NCI-H524 treated with DMSO at 0.1 percent for 48 hours (cell line): ENCODE measurements at regions not wholly inside any gene's neighbourhood (a gene's known extent, or its start where the extent isn't known, plus 50 kb on each side); places are given as distances from the start of the nearest gene placed in this dataset.

Source experiments
- DNase-seq: peaks from one replicate; lab custom pipeline; 2025; lab: John Stamatoyannopoulos, UW

GRCh38 chr3:76694063-76694462 is 345.8 kb upstream of the ROBO2 start:
- peak; percentile 77 for DNase-seq

DNA sequence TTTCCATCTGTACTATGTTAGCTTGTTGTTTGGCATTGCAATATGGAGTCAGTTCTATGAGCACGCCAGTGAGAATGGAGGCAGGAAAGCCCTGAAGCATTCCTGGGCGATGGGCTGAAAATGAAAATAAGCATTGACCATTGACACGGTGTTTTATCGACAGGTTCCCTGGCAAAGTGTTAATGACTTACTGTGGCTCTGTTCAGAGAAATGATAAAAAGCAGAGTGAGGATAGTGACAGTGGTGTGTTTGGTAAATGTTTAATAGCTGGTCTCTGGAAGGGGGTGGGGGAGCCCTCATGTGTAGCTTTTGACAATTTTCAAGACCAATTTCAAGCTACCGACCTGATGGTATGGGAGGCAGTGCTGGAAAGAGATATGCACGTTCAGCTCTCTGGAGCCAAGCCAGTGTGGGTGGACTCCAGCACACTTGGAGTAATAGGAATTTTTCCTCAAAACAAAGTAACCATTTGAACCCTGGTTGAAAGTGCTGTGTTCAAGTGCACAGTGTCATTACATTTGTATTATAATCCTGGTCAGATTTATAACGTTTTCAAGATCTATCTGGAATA is 341.7 kb upstream of the ROBO2 start:
- no peak for DNase-seq

GRCh38 chr3:76699846-76700245 is 340.1 kb upstream of the ROBO2 start:
- no peak for DNase-seq

DNA sequence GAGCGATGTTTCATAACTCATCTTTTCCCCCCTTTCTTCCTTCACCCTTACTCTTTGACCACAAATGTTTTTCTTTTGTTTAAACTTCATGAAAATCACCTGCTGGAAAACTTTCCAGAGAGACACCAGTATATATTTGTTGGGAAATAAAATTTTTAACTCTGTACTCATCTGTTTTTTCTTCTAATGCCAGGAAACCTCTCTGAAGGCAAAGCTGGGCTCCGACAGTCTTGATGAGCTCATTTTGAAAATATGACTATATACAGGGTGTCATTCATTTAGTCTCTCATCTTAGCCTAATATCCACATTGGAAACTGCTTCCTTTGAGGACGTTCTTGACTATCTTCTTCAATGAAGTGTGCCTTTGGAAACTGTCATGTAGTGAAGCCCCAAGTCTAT is 339.6 kb upstream of the ROBO2 start:
- DNase-seq, result no peak

GRCh38 chr3:76702676-76703075 is 337.2 kb upstream of the ROBO2 start:
- DNase-seq, result no peak

GRCh38 chr3:76715426-76715825 is 324.5 kb upstream of the ROBO2 start:
- no peak for DNase-seq

- DNase-seq, result no peak
Measured at GRCh38 chr3:76723366-76723765, 316.5 kb upstream of the ROBO2 start.

DNA sequence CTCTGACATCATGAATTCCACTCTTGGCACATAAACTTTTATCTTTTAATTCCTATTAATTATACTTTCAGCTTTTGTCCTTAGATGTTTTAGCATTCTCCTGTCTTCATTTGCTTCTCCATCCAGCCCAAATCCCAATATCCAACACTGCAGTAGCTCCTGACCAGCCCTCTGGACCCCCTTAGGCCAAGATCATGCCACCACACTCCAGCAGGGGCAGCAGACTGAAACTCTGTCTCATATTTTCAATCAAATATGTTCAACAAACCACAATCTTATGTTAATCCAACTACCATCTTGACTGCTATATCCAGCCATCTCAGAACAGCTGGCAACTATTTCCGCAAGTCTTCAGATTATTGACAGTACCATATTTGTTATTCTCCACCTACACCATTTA is 315.8 kb upstream of the ROBO2 start:
- no peak for DNase-seq

DNA sequence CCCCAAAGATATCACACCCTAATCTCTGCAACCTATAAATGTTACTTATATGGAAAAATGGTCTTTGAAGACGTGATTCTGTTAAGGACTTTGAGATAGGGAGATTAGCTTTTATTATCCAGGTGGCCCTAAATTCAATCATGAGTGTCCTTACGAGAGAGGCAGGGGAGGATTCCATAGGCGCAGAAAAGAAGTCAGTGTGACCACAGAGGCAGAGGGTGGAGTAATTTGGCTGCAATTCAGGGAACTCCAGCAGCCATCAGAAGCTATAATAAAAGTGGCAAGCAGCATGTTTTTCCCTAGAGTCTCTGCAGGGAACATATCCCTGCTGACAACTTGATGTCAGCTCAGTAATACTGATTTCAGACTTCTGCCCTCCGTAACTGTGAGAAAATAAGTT is 315.2 kb upstream of the ROBO2 start:
- no peak for DNase-seq

- DNase-seq, result no peak
Measured at GRCh38 chr3:76726034-76726433, 313.9 kb upstream of the ROBO2 start.

DNA sequence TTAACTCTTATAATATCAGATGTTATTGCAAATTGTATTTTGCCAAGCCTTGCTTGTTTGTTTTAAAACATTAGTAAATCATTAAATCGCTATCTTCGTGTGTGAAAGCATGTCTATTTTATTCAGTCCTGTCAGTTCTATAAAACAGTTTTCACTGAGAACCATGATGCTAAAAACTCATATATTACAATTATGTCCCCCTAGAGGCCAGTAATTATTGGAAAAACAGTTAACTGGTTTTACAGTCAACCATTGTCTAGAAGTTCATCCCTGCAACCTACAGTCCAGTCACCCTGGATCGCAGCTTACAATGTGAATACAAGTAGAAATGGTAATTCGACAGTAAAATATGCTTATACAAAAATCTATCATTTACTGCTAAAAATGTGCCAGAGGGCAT is 311.5 kb upstream of the ROBO2 start:
- DNase-seq, result no peak

GRCh38 chr3:76731471-76731870 is 308.4 kb upstream of the ROBO2 start:
- no peak for DNase-seq

DNA sequence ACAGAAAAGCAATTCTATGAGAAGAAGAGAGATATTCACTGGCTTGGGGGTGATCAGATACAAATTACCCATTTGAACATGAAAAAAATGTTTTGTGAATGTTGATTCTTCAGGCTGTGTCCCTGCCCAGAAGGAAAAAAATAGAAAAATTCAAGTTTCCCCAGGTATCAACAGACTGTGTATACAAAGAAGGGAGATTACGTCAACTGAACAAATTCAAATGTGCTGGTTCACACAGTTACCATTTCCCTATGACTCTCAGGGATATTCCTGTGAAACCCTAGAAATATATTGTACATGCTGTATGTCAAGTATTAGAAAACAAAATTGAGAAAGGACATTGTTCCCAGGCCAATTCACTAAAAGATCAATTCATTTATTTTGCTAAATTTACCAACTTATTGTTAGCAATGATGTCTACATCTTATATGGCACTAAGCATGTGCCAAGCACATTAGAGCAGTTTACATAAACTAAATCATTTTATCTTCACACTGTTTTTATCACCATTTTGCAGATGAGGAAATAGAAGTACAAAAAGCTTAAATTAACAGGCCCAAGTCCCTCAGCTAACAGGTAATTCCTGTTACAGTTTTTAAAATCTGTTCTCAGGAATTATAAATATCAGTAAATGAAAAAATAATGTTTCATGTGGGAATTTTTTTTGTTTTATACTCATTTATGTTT is 306.7 kb upstream of the ROBO2 start:
- no peak for DNase-seq

DNA sequence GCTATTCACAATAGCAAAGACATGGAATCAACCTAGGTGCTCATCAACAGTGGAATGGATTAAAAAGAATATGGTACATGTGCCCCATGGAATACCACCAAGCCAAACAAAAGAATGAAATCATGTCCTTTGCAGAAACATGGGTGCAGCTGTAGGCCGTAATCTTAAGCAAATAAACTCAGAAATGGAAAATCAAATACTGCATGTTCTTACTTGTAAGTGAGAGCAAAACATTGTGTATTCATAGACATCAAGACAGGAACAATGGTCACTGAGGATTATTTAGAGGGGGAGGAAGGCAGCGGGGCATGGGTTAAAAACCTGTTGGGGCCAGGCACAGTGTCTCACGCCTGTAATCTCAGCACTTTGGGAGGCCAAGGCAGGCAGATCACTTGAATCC is 304.7 kb upstream of the ROBO2 start:
- DNase-seq, result no peak

- DNase-seq, result no peak
Measured at GRCh38 chr3:76753599-76753998, 286.3 kb upstream of the ROBO2 start.

DNA sequence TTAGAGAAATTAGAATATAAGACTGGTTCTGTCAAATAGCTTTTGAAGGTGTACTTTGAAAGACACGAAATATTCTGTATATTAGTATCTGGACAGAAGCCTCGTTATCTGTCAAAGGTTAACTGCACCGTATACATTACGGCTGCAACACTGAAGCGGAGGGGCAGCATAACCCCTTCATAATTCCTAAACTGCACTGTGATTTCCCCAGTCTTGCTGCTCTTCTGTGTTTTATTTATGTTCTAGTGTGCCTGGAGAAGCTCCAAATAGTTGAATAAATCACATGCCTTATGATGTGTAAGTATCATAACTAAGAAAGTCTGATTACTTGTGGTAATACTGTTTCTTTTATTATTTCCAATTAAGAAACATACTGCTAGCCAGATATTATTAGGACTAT is 285.7 kb upstream of the ROBO2 start:
- DNase-seq, result no peak

GRCh38 chr3:76756577-76756976 is 283.3 kb upstream of the ROBO2 start:
- no peak for DNase-seq

- DNase-seq, result no peak
Measured at GRCh38 chr3:76760336-76760735, 279.6 kb upstream of the ROBO2 start.

- DNase-seq, result no peak
Measured at GRCh38 chr3:76765511-76765910, 274.4 kb upstream of the ROBO2 start.

DNA sequence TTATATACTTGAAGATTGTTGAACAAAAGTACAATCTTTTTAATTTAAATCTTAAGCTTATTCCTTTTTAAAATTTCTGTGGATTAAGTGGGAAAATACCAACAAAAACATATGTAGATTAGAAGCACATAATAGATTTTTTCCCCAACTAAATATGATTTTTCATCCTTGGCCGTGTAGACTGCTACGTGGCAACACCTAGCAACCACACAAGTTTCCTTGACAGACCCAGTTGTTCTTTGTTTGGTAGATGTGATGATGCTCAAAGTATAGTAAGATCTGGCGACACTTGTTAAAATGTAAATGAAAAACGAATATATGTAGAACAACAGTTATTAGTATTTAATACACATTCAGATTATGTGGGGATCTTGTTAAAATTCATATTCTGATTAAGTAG is 271.0 kb upstream of the ROBO2 start:
- no peak for DNase-seq

- no peak for DNase-seq
Measured at GRCh38 chr3:76776927-76777326, 263.0 kb upstream of the ROBO2 start.

DNA sequence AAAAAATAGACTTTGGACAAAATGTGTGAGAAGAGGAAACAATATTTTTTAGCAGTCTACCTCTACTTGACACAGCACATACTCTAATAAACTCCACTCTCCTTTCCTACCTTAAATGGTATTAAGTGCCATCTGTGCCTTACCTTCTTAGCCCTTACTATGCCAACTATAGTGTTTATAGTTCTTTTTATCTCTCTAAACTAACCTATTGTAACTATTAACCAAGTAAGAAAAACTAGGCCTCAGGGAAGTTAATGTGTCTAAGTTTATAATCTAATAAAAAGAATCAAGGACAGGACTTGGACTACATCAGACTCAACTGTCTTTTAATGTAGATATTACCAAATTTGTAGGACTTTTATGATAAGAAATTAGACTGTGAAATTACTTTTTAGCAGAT is 251.7 kb upstream of the ROBO2 start:
- DNase-seq, result no peak

DNA sequence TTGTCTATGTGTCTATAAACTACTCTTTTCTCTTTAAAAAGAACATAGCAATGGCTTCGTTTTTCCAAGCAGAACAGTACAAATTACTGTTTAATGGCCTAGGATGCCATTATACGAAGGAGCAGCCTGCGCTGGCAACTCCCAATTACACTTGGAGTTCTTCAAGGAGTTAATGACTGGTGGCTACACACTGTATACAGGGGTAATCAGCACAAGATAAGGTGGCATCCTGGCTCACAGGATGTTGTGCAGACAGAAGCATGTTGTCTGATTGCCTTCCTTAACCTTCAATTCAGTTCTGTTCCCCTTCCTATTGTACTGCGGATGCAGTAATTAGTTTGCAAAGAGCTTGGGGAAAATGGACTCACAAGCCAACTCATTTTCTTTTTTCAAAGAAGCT is 250.7 kb upstream of the ROBO2 start:
- no peak for DNase-seq

DNA sequence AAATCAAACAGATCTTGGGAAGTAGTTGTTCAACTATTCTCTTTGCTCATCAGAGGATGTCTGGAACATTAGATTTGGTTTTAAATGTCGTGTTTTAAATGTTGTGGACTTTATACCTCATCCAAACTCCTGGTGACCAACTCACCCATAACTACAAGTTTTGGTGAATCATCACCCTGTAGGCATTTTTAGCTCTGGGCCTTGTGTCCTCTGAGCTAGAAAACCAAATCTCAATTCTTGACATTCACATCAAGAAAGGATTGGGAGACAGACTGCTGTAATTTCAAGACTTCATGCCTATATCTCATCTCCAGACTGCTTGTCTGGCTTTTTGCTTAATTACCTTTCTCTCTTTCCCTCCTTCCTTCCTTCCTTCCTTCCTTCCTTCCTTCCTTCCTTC is 228.5 kb upstream of the ROBO2 start:
- DNase-seq, result no peak
